ENCODE measurements at regions not wholly inside any gene's neighbourhood (a gene's known extent, or its start where the extent isn't known, plus 50 kb on each side); places are given as distances from the start of the nearest gene placed in this dataset.

- no peaks in the 10 kb centered on the region for H3K36me3 Mint-ChIP-seq (ENCODE audit: low read depth, unreplicated experiment)
Observed at GRCh38 chr13:40385858-40386180, 280.6 kb downstream of the FOXO1 start.

GRCh38 chr13:40386586-40386985 lies 279.9 kb downstream of the FOXO1 start:
- no peak overlapping the region for H3K27ac ChIP-seq (ENCODE audit: low read depth, low read length)
- no peaks in the 10 kb centered on the region for H3K9me3 ChIP-seq (ENCODE audit: insufficient read depth, low read depth, low read length)
- no peaks in the 10 kb centered on the region for H4K20me1 ChIP-seq (ENCODE audit: insufficient read depth, low read length)
- H3K36me3 ChIP-seq (ENCODE audit: insufficient read depth, low read length): no peaks in the 10 kb centered on the region
- no peak overlapping the region for H3K4me3 Mint-ChIP-seq (ENCODE audit: unreplicated experiment)
- no peak overlapping the region for H2AFZ ChIP-seq (ENCODE audit: low read depth, low read length)
- FAIRE-seq: no peak
- H3K4me1 ChIP-seq (ENCODE audit: insufficient read depth, low read length): peaks cover 8% of the 10 kb centered on the region
- H3K27ac Mint-ChIP-seq (ENCODE audit: unreplicated experiment): no peak overlapping the region
- TF ChIP-seq EZH2 (IDR thresholded peaks at IDR 0.05; ENCODE audit: insufficient read depth, low read length): no peak
- TF ChIP-seq CTCF (IDR thresholded peaks at IDR 0.05; ENCODE audit: insufficient read depth, low read depth, low read length): no peak
- no peaks in the 10 kb centered on the region for H3K36me3 Mint-ChIP-seq (ENCODE audit: low read depth, unreplicated experiment)
- H3K9ac ChIP-seq (ENCODE audit: low read length): no peak overlapping the region
- no peaks in the 10 kb centered on the region for H3K79me2 ChIP-seq (ENCODE audit: insufficient read depth, low read length)
- H3K27me3 ChIP-seq (ENCODE audit: insufficient read depth, low read length): no peaks in the 10 kb centered on the region
- peaks cover 2% of the 10 kb centered on the region for H3K9me3 Mint-ChIP-seq (ENCODE audit: unreplicated experiment)
- peaks cover 5% of the 10 kb centered on the region for H3K4me1 Mint-ChIP-seq (ENCODE audit: low read depth, unreplicated experiment)
- H3K4me3 ChIP-seq (ENCODE audit: insufficient read depth, low read depth, low read length): no peak overlapping the region
- H3K27me3 Mint-ChIP-seq (ENCODE audit: low read depth, unreplicated experiment): peaks cover 3% of the 10 kb centered on the region
- no peak overlapping the region for H3K4me2 ChIP-seq (ENCODE audit: low read length)
- no peak for DNase-seq (ENCODE audit: low read depth)

More at GRCh38 chr13:40385858-40386180, 280.6 kb downstream of the FOXO1 start:
- no peak overlapping the region for H3K27ac ChIP-seq (ENCODE audit: low read depth, low read length)
- peaks cover 2% of the 10 kb centered on the region for H3K27me3 Mint-ChIP-seq (ENCODE audit: low read depth, unreplicated experiment)
- no peak overlapping the region for H3K9ac ChIP-seq (ENCODE audit: low read length)
- H4K20me1 ChIP-seq (ENCODE audit: insufficient read depth, low read length): no peaks in the 10 kb centered on the region
- H2AFZ ChIP-seq (ENCODE audit: low read depth, low read length): no peak overlapping the region
- H3K79me2 ChIP-seq (ENCODE audit: insufficient read depth, low read length): no peaks in the 10 kb centered on the region
- no peak overlapping the region for H3K4me2 ChIP-seq (ENCODE audit: low read length)
- H3K36me3 ChIP-seq (ENCODE audit: insufficient read depth, low read length): no peaks in the 10 kb centered on the region
- H3K4me1 ChIP-seq (ENCODE audit: insufficient read depth, low read length): peaks cover 8% of the 10 kb centered on the region
- DNase-seq (ENCODE audit: low read depth) (no peak), FAIRE-seq (no peak)
- no peak overlapping the region for H3K4me3 Mint-ChIP-seq (ENCODE audit: unreplicated experiment)
- no peaks in the 10 kb centered on the region for H3K27me3 ChIP-seq (ENCODE audit: insufficient read depth, low read length)
- H3K4me1 Mint-ChIP-seq (ENCODE audit: low read depth, unreplicated experiment): peaks cover 5% of the 10 kb centered on the region
- H3K9me3 Mint-ChIP-seq (ENCODE audit: unreplicated experiment): peaks cover 2% of the 10 kb centered on the region
- H3K4me3 ChIP-seq (ENCODE audit: insufficient read depth, low read depth, low read length): no peak overlapping the region
- TF ChIP-seq EZH2 (IDR thresholded peaks at IDR 0.05; ENCODE audit: insufficient read depth, low read length) (no peak), CTCF (IDR thresholded peaks at IDR 0.05; ENCODE audit: insufficient read depth, low read depth, low read length) (no peak)
- H3K9me3 ChIP-seq (ENCODE audit: insufficient read depth, low read depth, low read length): no peaks in the 10 kb centered on the region
- H3K27ac Mint-ChIP-seq (ENCODE audit: unreplicated experiment): no peak overlapping the region

GRCh38 chr13:40387775-40388174 lies 278.7 kb downstream of the FOXO1 start:
- no peaks in the 10 kb centered on the region for H4K20me1 ChIP-seq (ENCODE audit: insufficient read depth, low read length)
- H2AFZ ChIP-seq (ENCODE audit: low read depth, low read length): no peak overlapping the region
- Mint-ChIP-seq H3K9me3 (ENCODE audit: unreplicated experiment) (peaks cover 2% of the 10 kb centered on the region), H3K27me3 (ENCODE audit: low read depth, unreplicated experiment) (peaks cover 8% of the 10 kb centered on the region), H3K36me3 (ENCODE audit: low read depth, unreplicated experiment) (no peaks in the 10 kb centered on the region), H3K4me1 (ENCODE audit: low read depth, unreplicated experiment) (peaks cover 5% of the 10 kb centered on the region), H3K4me3 (ENCODE audit: unreplicated experiment) (no peak overlapping the region), H3K27ac (ENCODE audit: unreplicated experiment) (no peak overlapping the region)
- no peaks in the 10 kb centered on the region for H3K9me3 ChIP-seq (ENCODE audit: insufficient read depth, low read depth, low read length)
- DNase-seq (ENCODE audit: low read depth): no peak
- no peaks in the 10 kb centered on the region for H3K36me3 ChIP-seq (ENCODE audit: insufficient read depth, low read length)
- H3K9ac ChIP-seq (ENCODE audit: low read length): no peak overlapping the region
- H3K27me3 ChIP-seq (ENCODE audit: insufficient read depth, low read length): no peaks in the 10 kb centered on the region
- H3K27ac ChIP-seq (ENCODE audit: low read depth, low read length): no peak overlapping the region
- H3K4me3 ChIP-seq (ENCODE audit: insufficient read depth, low read depth, low read length): no peak overlapping the region
- H3K4me2 ChIP-seq (ENCODE audit: low read length): no peak overlapping the region
- no peaks in the 10 kb centered on the region for H3K79me2 ChIP-seq (ENCODE audit: insufficient read depth, low read length)
- peaks cover 8% of the 10 kb centered on the region for H3K4me1 ChIP-seq (ENCODE audit: insufficient read depth, low read length)
- FAIRE-seq: no peak
- TF ChIP-seq CTCF (IDR thresholded peaks at IDR 0.05; ENCODE audit: insufficient read depth, low read depth, low read length): no peak
- TF ChIP-seq EZH2 (IDR thresholded peaks at IDR 0.05; ENCODE audit: insufficient read depth, low read length): no peak

Data from astrocyte (in vitro differentiated cells and primary cell).